HEK293 (cell line): ENCODE measurements at regions not wholly inside any gene's neighbourhood (a gene's known extent, or its start where the extent isn't known, plus 50 kb on each side); places are given as distances from the start of the nearest gene placed in this dataset.

ENCODE experiments used
- CTCF ChIP-seq: fragments of 450-650 bp; formaldehyde crosslinking; IDR thresholded peaks from 2 replicates; pipeline ENCODE4 v1.5.1; 2016; ENCODE audit warnings: missing biosample characterization, missing genetic modification characterization
- GLI4 ChIP-seq: fragments of 450-650 bp; formaldehyde crosslinking; IDR thresholded peaks from 2 replicates; pipeline ENCODE4 v1.5.1; 2016; ENCODE audit warnings: missing biosample characterization, missing genetic modification characterization
- KLF10 ChIP-seq: fragments of 450-650 bp; IDR thresholded peaks from 2 replicates; pipeline ENCODE4 v1.5.1; 2018; ENCODE audit warnings: missing biosample characterization, mild to moderate bottlenecking, missing genetic modification characterization
- YY1 ChIP-seq: fragments of 450-650 bp; formaldehyde crosslinking; IDR thresholded peaks from 2 replicates; pipeline ENCODE4 v1.5.1; 2018; ENCODE audit warnings: missing biosample characterization, missing genetic modification characterization
- ZBTB1 ChIP-seq: fragments of 450-650 bp; formaldehyde crosslinking; IDR thresholded peaks from 2 replicates; pipeline ENCODE4 v1.5.1; 2016; ENCODE audit warnings: missing biosample characterization, missing genetic modification characterization
- ZBTB49 ChIP-seq: fragments of 450-650 bp; formaldehyde crosslinking; IDR thresholded peaks from 2 replicates; pipeline ENCODE4 v1.5.1; 2016; ENCODE audit warnings: missing biosample characterization, missing genetic modification characterization, low read depth
- ZNF146 ChIP-seq: fragments of 450-650 bp; formaldehyde crosslinking; IDR thresholded peaks from 2 replicates; pipeline ENCODE4 v1.5.1; 2016; ENCODE audit warnings: missing biosample characterization, missing genetic modification characterization
- ZNF19 ChIP-seq: fragments of 450-650 bp; formaldehyde crosslinking; IDR thresholded peaks from 2 replicates; pipeline ENCODE4; 2016; ENCODE audit warnings: missing biosample characterization, missing genetic modification characterization, low read depth
- ZNF433 ChIP-seq: fragments of 450-650 bp; formaldehyde crosslinking; IDR thresholded peaks from 2 replicates; pipeline ENCODE4 v1.5.1; 2016; ENCODE audit warnings: missing biosample characterization, missing genetic modification characterization, low read depth
- ZNF664 ChIP-seq: fragments of 450-650 bp; formaldehyde crosslinking; IDR thresholded peaks from 2 replicates; pipeline ENCODE4 v1.5.1; 2016; ENCODE audit warnings: missing biosample characterization, missing genetic modification characterization
- ZNF768 ChIP-seq: fragments of 450-650 bp; formaldehyde crosslinking; IDR thresholded peaks from 2 replicates; pipeline ENCODE4 v1.5.1; 2018; ENCODE audit warnings: missing biosample characterization, mild to moderate bottlenecking, missing genetic modification characterization

- TF ChIP-seq ZBTB49 (tag by site-specific recombination) (no peak), CTCF (tag by site-specific recombination) (no peak), ZNF19 (tag by site-specific recombination) (no peak), ZNF433 (tag by site-specific recombination) (no peak), KLF10 (tag by site-specific recombination) (no peak), ZBTB1 (no peak), ZNF768 (no peak), ZNF664 (tag by site-specific recombination) (no peak), YY1 (no peak), ZNF146 (no peak), GLI4 (tag by site-specific recombination) (no peak)
Observed at GRCh38 chr2:610491-610890, 66.7 kb downstream of the TMEM18 start.
